Muscle of leg (tissue), 3 donors: ENCODE measurements at regions not wholly inside any gene's neighbourhood (a gene's known extent, or its start where the extent isn't known, plus 50 kb on each side); places are given as distances from the start of the nearest gene placed in this dataset.
A peak's percentile ranks its signal among the peaks of the same experiment; 100 is the strongest.

Source experiments
- DNase-seq: peaks from one replicate; pipeline ENCODE4 v3.0.0; 2013
- H3K27ac ChIP-seq: one replicate; pipeline ENCODE4 v1.5.1; 2013; ENCODE audit warnings: mild to moderate bottlenecking, low read length, control low read depth
- H3K27me3 ChIP-seq: one replicate; pipeline ENCODE4 v1.6.1; 2013; ENCODE audit warnings: low read length; ENCODE audit not compliant: control insufficient read depth, insufficient read depth
- H3K36me3 ChIP-seq: one replicate; pipeline ENCODE4 v1.6.1; 2013; ENCODE audit warnings: low read length; ENCODE audit not compliant: control insufficient read depth, insufficient read depth
- H3K4me1 ChIP-seq: one replicate; pipeline ENCODE4 v1.6.1; 2013; ENCODE audit warnings: low read length; ENCODE audit not compliant: control insufficient read depth, insufficient read depth
- H3K4me3 ChIP-seq: one replicate; pipeline ENCODE4 v1.5.1; 2013; ENCODE audit warnings: low read length, control low read depth
- H3K9me3 ChIP-seq: replicated peaks from 2 replicates; pipeline ENCODE4 v1.6.1; 2013; ENCODE audit warnings: low read depth, low read length; ENCODE audit not compliant: control insufficient read depth
- WGBS: methylation state at CpG from one replicate; pipeline ENCODE4 v1.1.5; 2013; ENCODE audit warnings: missing lambda C conversion rate; ENCODE audit not compliant: insufficient coverage; 5-methylcytosine and 5-hydroxymethylcytosine counted together

DNA sequence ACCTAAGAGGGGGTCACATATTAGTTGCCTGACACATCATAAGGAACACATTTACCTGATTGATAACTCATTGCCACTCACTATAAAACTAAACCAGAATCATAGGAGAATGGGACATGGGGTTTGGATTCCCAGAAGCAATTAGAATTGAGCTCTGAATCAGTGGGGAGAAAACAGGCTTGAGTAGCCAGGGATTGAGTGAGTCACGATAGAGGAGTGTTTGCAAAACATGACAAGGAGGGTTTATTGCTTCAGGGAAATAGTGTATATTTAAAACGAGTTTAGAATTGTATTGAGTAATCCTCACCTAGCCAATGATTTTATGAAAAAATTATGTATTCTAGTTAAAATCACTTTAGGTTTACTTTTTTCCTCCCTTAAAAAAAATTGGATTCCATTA, 101.1 kb upstream of the THRB start:
- WGBS, result no CpG with 5 or more reads among the region's 2 CpGs
- no peak overlapping the region for H3K27ac ChIP-seq
- H3K4me3 ChIP-seq, result no peak overlapping the region
- no peaks in the 10 kb centered on the region for H3K36me3 ChIP-seq
- H3K27me3 ChIP-seq, result no peaks in the 10 kb centered on the region
- H3K4me1 ChIP-seq, result no peaks in the 10 kb centered on the region
- DNase-seq, result no peak
- H3K9me3 ChIP-seq, result no peaks in the 10 kb centered on the region

- H3K27ac ChIP-seq, result no peak overlapping the region
- H3K4me1 ChIP-seq, result no peaks in the 10 kb centered on the region
- H3K36me3 ChIP-seq, result no peaks in the 10 kb centered on the region
- no peak for DNase-seq
- no CpG with 5 or more reads among the region's 2 CpGs for WGBS
- H3K9me3 ChIP-seq, result no peaks in the 10 kb centered on the region
- H3K4me3 ChIP-seq, result no peak overlapping the region
- no peaks in the 10 kb centered on the region for H3K27me3 ChIP-seq
Measured at GRCh38 chr3:24596626-24597025, 102.0 kb upstream of the THRB start.

DNA sequence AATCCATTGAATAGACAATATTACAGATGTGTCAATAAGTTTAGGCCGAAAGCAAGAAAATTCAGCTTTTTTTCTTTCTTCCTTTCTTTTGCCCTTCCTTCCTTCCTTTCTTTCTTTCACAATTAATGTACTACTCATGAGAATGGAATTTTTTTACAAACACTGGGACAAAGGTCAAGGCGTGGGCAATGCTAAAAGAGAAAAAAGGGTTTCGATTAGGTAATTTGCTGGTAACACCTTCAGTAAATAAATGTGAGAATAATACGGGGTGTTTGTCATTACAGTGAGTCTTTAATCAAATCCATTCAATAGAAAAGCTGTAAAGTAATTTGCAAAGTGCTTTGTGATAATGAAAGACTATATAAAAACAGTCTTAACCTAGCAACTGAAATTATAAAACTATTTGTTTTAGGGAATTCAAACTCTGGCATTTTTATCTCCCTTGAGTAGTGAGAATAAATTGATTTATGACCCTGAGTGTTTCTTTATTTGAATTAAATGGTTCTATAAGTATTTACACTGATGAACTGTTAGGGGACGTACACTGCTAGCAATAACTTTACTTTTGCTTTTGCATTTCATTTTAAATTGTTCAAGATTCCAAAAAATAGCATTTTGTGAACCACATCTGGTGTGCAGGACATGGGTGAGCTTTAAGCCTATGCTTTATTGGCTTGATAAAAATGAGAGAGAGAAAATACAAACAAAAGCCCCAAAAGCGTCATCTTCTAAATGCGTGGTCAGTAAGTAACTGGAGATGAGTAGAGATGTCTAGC, 104.2 kb upstream of the THRB start:
- Histone ChIP-seq H3K36me3 (no peaks in the 10 kb centered on the region), H3K27ac (no peak overlapping the region), H3K27me3 (no peaks in the 10 kb centered on the region), H3K4me3 (no peak overlapping the region), H3K9me3 (no peaks in the 10 kb centered on the region), H3K4me1 (no peaks in the 10 kb centered on the region)
- WGBS, result no CpG with 5 or more reads among the region's 7 CpGs
- peak; percentile 45 for DNase-seq

DNA sequence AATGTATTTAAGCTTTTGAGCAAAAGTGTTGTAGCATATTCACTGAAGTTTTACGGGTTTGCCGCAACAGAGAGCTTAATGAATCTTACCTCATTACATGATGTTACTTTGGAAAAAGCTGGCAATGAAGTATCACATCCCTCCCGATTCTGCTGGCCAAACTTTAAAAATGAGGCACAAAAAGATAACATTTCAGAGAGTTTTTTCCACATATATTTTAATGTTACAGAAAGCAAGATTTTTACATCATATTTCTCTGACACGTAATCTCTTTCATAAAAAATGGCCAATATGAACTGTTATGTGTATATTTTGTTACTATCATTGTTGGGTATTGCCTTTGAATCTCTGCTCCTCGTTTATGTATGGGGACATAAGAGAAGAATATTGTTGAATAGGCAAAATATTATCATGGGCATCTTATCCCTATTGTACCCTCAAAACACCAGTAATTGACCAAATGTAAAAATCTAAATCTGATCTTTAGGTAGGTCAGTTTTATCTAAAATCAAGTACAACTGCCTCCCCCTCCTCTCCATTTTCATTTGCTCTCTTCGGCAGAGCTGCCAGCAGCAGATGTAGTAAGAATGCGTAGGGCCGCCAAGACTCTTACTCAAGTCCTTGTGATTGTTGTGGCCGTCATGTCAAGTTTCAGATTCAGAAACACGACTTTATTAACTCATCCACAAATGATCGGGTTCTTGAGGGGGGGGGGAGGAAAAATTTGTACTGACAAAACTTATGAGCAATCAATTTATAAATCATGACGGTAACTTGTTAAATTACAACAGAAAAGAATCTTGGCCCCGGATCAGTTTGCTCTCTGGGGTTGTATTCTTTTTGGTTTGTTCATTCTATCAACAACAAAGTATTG, 106.7 kb upstream of the THRB start:
- Histone ChIP-seq H3K27ac (no peak overlapping the region), H3K27me3 (no peaks in the 10 kb centered on the region), H3K4me3 (no peak overlapping the region), H3K4me1 (no peaks in the 10 kb centered on the region), H3K9me3 (no peaks in the 10 kb centered on the region), H3K36me3 (no peaks in the 10 kb centered on the region)
- peak; percentile 73 for DNase-seq
- WGBS, result no CpG with 5 or more reads among the region's 13 CpGs

DNA sequence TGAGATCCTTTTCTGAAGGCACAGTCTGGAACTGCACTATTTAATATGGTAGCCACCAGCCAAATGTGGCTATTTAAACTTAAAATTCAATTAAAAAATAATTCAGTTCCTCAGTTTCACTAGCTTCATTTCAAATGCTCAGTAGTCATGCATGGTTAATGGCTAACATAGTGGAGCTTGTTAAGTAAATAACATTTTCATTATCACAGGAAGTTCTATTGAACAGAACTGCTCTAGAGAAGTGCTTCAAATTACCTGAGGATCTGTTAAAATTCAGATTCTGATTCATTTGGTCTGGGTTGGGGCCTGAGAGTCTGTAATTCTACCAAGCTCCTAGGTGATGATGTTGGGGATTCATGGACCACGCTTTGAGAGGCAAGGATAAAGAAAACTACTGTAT, 109.6 kb upstream of the THRB start:
- Histone ChIP-seq H3K4me1 (peaks cover 4% of the 10 kb centered on the region), H3K27me3 (no peaks in the 10 kb centered on the region), H3K9me3 (no peaks in the 10 kb centered on the region), H3K36me3 (no peaks in the 10 kb centered on the region), H3K4me3 (no peak overlapping the region), H3K27ac (no peak overlapping the region)
- 83% methylated on average over 1 of the region's 1 CpG for WGBS
- no peak for DNase-seq

GRCh38 chr3:24605511-24606028, 110.9 kb upstream of the THRB start:
- WGBS, result no CpG with 5 or more reads among the region's 4 CpGs
- H3K36me3 ChIP-seq, result no peaks in the 10 kb centered on the region
- no peak overlapping the region for H3K27ac ChIP-seq
- H3K9me3 ChIP-seq, result no peaks in the 10 kb centered on the region
- no peak overlapping the region for H3K4me3 ChIP-seq
- H3K4me1 ChIP-seq, result peaks cover 4% of the 10 kb centered on the region
- H3K27me3 ChIP-seq, result no peaks in the 10 kb centered on the region
- no peak for DNase-seq

- Histone ChIP-seq H3K27ac (no peak overlapping the region), H3K27me3 (no peaks in the 10 kb centered on the region), H3K9me3 (no peaks in the 10 kb centered on the region), H3K4me3 (no peak overlapping the region), H3K4me1 (peaks cover 4% of the 10 kb centered on the region), H3K36me3 (no peaks in the 10 kb centered on the region)
- no peak for DNase-seq
Measured at GRCh38 chr3:24607281-24607680, 112.6 kb upstream of the THRB start.

- peak; percentile 66 for DNase-seq
- Histone ChIP-seq H3K27ac (no peak overlapping the region), H3K9me3 (no peaks in the 10 kb centered on the region), H3K27me3 (no peaks in the 10 kb centered on the region), H3K4me1 (peaks cover 4% of the 10 kb centered on the region), H3K4me3 (no peak overlapping the region), H3K36me3 (no peaks in the 10 kb centered on the region)
- WGBS, result 25% methylated on average over 2 of the region's 3 CpGs
Measured at GRCh38 chr3:24608701-24609390, 114.2 kb upstream of the THRB start.

GRCh38 chr3:24614359-24614758, 119.7 kb upstream of the THRB start:
- Histone ChIP-seq H3K4me3 (no peak overlapping the region), H3K4me1 (no peaks in the 10 kb centered on the region), H3K27me3 (no peaks in the 10 kb centered on the region), H3K27ac (no peak overlapping the region), H3K9me3 (no peaks in the 10 kb centered on the region), H3K36me3 (no peaks in the 10 kb centered on the region)
- no peak for DNase-seq
- WGBS, result no CpG with 5 or more reads among the region's 1 CpG

GRCh38 chr3:24615177-24615576, 120.5 kb upstream of the THRB start:
- no peaks in the 10 kb centered on the region for H3K4me1 ChIP-seq
- H3K4me3 ChIP-seq, result no peak overlapping the region
- WGBS, result no CpG with 5 or more reads among the region's 2 CpGs
- H3K27ac ChIP-seq, result no peak overlapping the region
- no peaks in the 10 kb centered on the region for H3K9me3 ChIP-seq
- no peaks in the 10 kb centered on the region for H3K36me3 ChIP-seq
- DNase-seq, result no peak
- no peaks in the 10 kb centered on the region for H3K27me3 ChIP-seq
